ENCODE measurements at regions not wholly inside any gene's neighbourhood (a gene's known extent, or its start where the extent isn't known, plus 50 kb on each side); places are given as distances from the start of the nearest gene placed in this dataset.
"Not testable (repeated sequence)": the region's sequence is repeated elsewhere in the genome, so short reads cannot be mapped to it uniquely, and the experiment has no call there.

DNA sequence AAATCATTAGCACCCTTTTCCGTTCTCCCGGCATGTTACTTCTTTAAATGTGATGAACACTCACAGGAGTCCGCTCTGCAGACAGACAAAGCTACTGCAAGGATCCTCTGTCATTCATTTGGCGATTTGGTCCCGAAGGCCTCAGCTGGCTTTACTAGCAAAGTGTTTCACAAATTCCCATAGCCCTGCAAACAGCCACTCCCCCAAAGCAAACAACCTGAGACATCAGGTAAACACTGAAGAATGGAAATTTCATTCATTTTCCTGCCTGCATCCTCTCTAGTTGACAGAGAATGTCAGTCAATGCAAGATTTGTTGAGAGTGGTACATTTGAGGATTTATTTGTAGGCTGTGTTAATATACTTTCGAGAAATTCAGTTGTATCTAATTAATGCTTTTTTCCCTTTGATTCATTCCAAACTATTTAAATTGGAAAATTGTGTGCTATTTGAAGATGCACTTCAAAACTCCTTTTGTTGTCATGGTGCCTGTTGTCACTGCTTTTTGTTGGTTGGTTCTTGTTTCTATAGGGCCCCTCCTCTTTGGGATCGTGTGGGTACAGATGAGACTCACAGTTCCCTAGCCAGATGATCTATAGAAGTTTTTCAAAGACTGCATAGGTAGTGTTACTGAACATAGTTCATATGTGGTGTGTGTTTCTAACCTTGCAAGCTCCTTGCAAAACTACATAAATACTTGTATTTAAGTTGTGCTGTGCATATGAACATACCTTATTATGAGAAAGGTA, 215.7 kb upstream of the PLGLB2 start:
- DNase-seq (ENCODE audit: low spot score); H3K27ac ChIP-seq; H3K4me3 ChIP-seq: not testable (repeated sequence)

DNA sequence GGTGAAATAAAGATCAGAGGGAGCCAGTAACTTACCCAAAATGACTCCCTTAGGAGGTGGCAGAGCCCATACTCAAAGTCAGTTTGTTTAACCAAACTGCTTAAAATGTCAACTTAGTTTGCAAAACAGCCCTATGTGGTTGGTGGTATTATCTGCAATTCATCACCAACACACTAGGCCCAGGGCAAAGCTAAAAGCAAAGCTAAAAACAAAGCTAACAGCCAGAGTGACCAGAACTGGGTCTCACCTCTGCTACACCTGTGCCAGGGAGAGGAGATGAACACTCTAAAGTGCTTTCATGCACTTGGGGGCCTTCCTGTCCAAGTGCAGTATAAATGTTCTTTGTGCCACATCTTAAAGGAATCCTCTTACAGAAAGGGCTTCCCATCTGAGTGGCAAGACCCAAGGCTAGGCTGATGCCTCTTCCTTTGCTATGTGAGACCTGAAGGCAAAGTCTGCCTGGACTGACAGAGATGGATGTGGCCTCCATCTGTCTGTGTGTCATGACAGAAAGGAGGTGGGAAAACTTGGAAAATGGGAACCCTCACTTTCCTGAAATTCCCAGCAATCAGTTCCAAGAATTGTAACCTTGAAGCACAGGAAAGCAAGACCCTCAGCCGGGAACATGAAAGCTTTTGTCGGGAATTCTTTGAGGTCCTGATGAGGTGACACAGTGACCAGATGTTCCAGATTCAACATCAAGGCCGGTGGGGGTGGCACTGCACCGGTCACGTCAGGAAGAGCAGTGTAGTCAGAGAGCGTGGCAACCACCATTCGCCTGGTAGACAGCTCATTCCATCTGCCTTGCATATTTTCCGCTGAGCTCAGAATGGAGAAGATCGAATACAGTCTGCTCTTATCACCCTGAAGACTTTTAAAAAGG, 214.3 kb upstream of the PLGLB2 start:
- H3K4me3 ChIP-seq; H3K27ac ChIP-seq; DNase-seq (ENCODE audit: low spot score): not testable (repeated sequence)

DNA sequence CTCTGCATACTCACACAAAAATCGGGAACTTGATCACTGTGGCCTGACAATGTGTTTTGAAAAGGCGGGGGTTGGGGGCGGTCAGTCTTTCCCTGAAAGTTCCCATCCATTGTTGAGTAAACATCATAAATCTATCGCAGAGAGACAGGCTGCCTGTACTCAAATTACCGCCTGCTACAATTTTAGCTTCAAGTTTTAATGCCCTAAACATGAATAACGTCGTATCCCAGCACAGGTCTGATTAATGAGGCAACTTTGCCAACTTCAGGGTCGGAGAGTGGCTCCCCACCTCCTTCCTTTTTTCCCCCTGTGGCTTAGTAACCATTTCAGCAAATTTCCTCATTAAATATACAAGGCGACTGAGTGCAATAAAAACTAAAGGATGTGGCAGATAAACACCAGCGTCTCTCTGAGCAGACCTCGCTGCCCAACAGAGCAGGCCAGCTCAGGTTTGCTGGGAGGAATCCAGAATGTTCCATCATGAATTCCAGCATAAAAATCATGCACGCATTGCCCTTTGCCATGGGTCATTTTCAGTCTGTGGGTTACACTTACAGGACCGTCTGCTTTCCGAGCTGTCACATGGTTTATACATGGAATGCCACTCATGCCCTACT, 213.5 kb upstream of the PLGLB2 start:
- H3K4me3 ChIP-seq = not testable (repeated sequence)

DNA sequence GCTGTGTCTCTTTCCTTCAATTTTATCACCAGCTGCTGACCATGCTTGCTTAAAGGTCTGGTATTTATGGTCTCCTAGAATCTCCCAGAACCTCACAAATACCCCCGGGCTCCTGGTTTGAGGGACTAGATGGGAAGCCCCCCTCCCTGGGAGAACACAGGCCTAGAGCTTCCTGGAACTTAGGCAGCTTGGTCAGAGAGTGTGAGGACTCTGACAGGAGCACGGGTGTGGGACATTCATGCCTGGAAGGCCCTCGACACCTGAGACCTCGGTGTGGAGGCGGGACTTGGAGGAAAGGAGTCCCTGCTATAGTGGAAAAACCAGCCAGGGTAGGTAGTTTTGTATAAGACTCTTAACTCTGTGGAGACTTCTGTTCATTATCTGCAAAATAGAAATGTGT, 211.5 kb upstream of the PLGLB2 start:
- not testable (repeated sequence) for DNase-seq (ENCODE audit: low spot score); H3K27ac ChIP-seq; H3K4me3 ChIP-seq

More for the DNA sequence above, 213.5 kb upstream of the PLGLB2 start:
- DNase-seq (ENCODE audit: low spot score); H3K27ac ChIP-seq: not testable (repeated sequence)

DNA sequence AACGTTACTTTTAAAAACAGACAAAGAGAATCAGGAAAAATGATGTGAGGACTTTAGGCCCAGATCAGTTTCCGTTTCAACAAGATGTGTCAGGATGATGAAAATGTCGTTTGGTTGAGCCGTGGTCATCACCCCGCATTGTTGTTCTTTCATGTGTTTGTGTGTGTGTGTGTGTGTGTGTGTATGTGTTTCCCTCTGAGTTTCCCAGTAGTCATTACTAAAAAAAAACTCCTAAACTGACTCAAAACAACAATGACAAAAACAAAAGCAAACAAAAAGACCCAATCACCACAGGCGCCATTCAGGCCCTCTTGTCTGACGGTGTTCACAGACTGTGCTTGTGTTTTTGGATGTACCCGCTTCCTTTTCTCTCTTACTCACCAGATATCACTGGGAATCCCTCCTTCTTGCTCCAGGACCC, 210.6 kb upstream of the PLGLB2 start:
- not testable (repeated sequence) for H3K27ac ChIP-seq; DNase-seq (ENCODE audit: low spot score); H3K4me3 ChIP-seq

DNA sequence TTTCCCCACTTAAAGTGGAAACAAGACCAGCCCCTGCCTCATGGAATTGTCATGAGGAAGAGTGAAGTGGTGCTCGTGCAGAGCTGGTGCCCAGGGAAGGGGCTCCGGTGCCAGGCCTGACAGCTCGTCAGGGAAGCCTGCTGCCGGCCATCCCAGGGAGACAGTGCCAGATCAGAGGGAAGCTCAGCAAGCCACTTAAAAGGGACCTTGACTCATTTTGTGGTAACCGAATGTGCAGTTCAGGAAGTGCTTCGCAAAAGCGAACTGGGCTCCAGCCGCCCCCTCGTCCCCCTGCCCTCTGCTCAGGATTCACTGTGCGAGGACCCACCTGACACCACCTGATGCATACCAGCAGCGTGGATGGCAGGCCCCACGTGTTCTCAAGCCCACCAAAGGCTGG, 209.6 kb upstream of the PLGLB2 start:
- H3K4me3 ChIP-seq; H3K27ac ChIP-seq; DNase-seq (ENCODE audit: low spot score): not testable (repeated sequence)

DNA sequence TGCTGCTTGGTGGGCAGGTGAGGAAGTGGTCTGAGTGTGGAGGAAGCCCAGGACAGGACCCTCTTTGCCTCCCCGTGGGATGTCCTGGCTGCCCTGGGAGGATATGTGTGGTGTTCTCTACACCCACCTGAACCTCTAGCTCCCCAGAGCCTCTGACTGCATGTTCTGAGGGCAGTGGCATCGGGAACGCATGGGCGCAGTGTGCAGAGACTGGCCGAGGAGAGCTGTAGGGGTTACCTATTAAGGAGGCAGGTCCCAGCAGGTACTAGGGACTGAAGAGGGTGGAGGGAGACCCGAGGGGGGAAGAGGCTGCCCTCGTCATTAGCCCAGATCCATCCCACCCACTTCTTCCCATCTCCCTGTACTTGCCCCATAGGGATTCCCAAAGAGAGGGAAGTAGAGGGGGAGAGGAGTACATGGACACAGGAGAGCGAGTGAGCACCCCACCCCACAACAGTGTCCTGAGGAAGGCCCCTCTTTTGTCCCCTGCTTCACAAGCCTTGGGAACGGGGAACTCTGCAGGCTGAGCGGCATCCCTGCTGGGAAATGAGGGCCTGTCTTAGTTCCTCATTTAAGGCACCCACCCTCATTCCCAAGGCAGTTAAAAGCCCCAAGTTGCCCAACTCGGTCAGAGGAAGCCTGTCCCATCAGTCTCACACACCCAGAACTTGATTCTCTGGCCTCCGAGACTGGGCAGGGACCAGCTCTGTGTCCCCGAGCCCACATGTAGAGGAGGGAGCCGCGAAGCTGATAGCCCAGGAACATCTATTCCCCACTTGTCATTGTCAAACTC, 208.5 kb upstream of the PLGLB2 start:
- not testable (repeated sequence) for DNase-seq (ENCODE audit: low spot score); H3K4me3 ChIP-seq; H3K27ac ChIP-seq

DNA sequence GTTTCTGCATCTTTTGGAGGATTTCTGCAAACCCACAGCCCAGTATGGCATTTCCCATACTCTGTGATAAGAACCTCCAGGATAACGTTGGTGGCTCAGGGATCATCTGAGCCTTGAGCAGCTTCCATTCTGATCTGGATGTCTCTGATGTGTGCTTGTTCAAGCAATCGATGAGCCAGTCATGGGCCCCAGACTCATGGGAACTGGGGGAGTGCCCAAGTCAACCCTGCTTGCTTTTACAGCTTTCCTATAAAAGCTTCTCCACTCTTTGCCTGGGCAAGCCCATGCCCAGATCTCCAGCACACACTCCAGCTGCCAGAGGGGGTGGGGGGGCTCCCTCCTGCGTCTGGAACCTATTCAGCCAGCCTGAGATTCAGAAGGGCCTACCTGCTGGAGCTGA, 207.6 kb upstream of the PLGLB2 start:
- not testable (repeated sequence) for DNase-seq (ENCODE audit: low spot score)

DNA sequence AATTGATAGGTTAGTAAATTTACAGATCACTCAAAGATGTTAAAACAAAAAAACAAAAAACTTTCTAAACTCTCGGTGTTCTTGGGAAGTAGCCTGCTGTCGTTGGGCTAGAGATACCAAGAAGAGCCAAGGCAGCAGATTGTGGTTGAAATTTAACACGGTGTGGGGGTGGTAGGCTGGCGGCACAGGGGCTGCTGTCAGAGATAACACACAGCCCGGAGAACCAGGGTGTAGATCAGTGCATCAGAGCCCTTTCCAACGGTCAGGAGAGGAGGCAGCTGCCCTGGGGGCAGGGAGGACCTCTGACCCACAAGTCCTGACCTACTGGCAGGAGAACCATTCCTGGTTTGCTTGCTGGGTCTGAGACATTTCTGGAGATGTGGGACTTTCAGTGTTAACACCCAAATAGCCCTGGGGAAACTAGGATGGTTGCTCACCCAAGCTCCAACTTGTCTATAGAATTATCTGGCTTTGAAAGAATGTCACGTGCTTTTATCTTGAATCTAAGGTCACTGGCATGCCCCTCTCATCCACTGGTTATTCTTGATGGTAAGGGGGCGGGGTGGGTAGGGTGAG, 205.2 kb upstream of the PLGLB2 start:
- DNase-seq (ENCODE audit: low spot score); H3K27ac ChIP-seq; H3K4me3 ChIP-seq: not testable (repeated sequence)

More for the DNA sequence above, 207.6 kb upstream of the PLGLB2 start:
- not testable (repeated sequence) for H3K27ac ChIP-seq, H3K4me3 ChIP-seq

DNA sequence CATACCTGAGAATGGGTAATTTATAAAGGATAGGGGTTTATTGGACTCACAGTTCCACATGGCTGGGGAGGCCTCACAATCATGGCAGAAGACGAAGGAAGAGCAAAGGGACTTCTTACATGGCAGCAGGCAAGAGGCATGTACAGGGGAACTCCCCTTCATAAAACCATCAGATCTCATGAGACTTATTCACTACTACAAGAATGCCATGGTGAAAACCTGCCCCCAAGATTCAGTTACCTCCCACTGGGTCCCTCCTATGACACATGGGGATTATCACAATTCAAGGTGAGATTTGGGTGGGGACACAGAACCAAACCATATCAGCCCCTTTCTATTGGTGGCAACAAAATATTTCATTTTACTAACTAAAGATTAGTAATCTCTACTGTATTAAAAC, 204.1 kb upstream of the PLGLB2 start:
- H3K4me3 ChIP-seq; DNase-seq (ENCODE audit: low spot score); H3K27ac ChIP-seq: not testable (repeated sequence)

DNA sequence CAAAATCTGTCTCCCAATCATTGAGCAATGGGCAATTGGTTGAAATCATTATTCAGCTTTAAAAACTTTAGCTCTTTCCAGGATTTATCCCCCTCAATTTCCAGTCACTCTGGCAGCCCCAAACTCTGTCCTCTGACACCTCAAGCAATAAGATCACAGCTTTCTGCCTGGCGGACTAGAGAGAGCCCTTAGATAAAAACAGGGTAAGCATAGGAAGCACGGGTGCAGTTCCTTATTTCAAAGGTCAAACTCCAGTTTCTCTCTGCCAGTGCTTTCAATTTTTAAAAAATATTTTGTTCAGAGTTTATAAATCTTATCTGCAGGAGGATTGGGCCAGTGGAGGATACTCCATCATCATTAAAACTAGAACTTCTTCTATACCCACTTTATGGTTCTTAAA, 200.8 kb upstream of the PLGLB2 start:
- not testable (repeated sequence) for DNase-seq (ENCODE audit: low spot score); H3K4me3 ChIP-seq

DNA sequence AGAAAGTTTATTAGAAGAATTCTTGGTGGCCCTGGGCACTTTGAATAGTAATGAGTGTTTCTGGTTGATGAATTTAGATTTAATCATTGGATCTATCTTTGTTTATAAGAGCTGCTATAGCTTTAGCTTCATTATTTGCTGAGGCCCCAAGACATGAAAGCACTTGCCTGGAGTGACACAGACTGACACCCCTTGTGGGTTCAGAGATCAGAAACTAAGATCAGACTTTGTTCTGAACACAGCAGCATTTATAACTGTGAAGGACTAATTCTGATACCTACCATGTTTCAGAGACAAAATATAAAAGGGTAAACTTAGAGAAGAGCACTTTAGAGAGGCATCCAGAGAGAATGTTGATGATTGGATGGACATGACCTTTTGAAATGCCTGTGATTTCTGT, 199.9 kb upstream of the PLGLB2 start:
- not testable (repeated sequence) for H3K4me3 ChIP-seq; H3K27ac ChIP-seq; DNase-seq (ENCODE audit: low spot score)

More for the DNA sequence above, 200.8 kb upstream of the PLGLB2 start:
- H3K27ac ChIP-seq = not testable (repeated sequence)

DNA sequence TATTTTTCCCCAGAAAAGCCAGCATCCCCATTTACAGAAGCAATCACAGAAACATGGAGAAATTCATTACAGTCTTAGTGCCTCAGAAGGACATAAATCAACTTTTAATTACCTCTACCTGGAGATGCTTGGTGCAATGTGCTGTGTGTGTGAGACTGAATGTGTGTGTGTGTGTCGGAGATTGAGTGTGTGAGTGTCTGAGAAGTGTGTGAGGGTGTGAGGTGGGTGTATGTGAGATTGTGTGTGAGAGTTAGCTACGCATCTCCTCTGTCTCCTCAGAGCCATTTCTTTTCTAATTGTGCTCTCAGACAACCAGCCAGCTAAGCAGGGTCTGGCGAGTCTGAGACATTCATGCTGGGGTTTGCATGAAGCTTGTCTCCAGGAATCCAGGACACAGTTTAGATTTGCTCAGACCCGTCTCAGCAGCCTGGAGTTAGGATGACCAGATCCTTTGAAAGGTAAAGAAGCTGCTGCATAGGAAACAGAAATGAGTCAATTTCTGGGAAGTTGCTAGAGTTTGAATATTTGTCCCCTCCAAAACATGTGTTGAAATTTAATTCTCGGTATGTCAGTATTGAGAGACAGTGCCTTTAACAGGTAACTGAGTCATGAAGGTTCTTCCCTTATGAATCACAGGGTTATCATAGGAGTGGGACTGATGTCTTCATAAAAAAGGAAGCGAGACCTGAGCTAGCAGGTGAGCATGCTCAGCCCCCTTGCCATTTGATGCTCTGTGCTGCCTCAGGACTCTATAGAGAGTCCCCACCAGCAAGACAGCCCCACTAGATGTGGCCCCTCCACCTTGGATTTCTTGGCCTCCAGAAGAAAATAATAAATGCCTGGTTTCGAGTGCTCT, 199.0 kb upstream of the PLGLB2 start:
- DNase-seq (ENCODE audit: low spot score); H3K27ac ChIP-seq; H3K4me3 ChIP-seq: not testable (repeated sequence)

DNA sequence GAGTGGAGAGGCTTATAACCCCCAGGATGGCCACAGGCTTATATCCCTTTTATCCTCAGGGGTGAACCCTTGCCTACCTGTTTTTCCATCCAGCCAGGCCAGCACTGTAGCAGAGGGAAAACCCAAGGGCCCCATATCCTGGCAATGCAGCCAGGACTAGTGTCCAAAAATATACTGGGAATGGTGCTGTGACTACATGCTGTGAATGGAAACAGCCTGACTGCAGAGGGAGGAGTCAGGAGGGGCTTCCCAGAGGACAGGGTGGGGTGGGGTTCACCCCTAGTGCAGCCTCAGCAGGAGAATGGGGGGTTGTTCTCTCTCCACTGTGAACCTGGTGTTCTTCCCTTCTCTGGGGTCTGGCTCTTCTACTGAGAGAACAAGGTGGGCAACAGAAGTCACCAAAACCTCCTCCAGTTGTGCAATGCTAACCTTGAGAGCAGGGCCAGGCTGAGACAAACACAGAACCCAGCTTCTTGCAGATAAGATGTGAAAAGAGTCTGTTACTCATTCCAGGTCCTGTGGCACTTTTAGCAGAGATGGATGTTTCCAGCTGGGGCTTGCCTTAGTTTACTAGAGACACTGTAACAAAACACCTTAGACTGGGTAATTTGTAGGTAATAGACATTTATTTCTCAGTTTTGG, 198.2 kb upstream of the PLGLB2 start:
- not testable (repeated sequence) for DNase-seq (ENCODE audit: low spot score); H3K27ac ChIP-seq; H3K4me3 ChIP-seq

DNA sequence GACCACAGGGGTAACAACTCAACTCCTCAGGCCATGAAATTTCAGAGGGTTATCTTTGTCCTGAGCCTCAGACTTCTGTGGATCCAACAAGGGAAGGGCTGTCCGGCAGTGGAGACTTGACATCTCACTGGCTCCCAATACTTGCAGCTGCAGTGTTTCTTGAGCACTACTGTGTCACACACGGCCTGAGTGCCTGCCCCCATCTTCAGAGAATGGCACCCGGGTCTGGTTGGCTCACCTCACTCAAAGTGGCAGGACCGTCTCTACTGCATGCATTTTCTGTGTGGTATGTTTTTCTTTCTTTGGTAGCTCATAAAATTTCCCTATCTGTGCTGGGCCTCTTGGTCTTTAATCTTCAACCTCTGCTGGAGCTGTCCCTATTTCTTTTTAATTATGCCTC, 193.2 kb upstream of the PLGLB2 start:
- H3K4me3 ChIP-seq; H3K27ac ChIP-seq; DNase-seq (ENCODE audit: low spot score): not testable (repeated sequence)

DNA sequence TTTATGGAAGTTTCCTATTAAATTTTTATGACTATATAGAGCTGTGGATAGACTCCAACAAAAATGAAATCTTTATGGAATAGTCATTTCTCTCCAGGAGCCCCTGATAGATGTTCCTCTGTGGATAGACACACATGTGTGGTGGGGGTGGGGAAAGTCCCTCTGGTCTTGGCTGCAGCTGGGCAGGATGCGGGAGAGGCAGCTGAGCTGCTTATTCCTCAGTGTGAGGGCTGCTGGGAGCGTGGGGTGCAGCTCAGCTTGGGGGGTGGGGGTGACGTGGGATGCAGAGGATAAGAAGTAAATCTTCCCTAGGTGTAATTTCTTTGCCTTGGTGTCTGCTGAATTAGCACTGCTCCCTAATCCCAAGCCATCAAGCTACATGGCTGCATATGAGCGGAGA, 192.8 kb upstream of the PLGLB2 start:
- H3K27ac ChIP-seq; DNase-seq (ENCODE audit: low spot score); H3K4me3 ChIP-seq: not testable (repeated sequence)

DNA sequence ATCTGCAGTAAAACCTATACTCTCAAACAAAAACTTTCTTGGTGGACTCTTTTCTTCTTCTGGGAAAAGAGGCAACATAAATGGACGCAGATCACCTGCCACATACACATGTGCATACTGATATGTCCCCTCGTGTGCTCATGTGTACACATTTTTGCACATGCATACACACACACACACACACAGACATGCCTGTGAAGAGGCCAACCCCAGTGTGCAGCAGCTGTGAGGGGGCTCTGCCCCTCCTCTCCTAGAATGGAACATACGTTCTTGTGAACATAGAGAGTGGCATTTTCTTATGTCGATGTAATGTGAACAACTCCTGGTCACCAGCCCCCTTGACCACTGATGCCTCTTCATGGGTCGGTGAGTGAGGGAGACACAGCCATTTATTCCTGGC, 188.9 kb upstream of the PLGLB2 start:
- H3K27ac ChIP-seq; H3K4me3 ChIP-seq; DNase-seq (ENCODE audit: low spot score): not testable (repeated sequence)
